Activated CD8-positive, alpha-beta memory T cell treated with anti-CD3 and anti-CD28 coated beads for 24 hours (primary cell): ENCODE measurements at regions not wholly inside any gene's neighbourhood (a gene's known extent, or its start where the extent isn't known, plus 50 kb on each side); places are given as distances from the start of the nearest gene placed in this dataset.

Experiments
- DNase-seq: peaks from one replicate; pipeline ENCODE4 v3.0.0-alpha.2; 2020

DNA sequence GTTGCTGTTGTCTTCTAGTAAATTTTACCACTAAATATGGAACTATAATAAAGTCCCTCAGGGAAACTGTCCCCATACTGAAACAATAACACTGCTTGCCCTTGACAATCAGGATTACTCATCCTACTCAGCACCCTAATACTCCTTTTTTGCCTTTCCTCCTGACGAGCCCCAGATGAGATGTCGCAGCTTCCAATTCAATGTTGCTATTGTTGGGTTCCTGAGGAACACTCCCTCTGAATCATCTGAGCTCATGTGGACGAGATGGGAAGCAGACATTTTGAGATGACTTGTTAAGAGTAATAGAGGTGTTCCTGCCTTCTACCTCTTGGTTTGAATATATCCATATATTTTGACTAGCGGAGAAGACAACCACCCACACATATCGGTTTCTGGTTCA, 187.8 kb upstream of the FAM98A start:
- no peak for DNase-seq

DNA sequence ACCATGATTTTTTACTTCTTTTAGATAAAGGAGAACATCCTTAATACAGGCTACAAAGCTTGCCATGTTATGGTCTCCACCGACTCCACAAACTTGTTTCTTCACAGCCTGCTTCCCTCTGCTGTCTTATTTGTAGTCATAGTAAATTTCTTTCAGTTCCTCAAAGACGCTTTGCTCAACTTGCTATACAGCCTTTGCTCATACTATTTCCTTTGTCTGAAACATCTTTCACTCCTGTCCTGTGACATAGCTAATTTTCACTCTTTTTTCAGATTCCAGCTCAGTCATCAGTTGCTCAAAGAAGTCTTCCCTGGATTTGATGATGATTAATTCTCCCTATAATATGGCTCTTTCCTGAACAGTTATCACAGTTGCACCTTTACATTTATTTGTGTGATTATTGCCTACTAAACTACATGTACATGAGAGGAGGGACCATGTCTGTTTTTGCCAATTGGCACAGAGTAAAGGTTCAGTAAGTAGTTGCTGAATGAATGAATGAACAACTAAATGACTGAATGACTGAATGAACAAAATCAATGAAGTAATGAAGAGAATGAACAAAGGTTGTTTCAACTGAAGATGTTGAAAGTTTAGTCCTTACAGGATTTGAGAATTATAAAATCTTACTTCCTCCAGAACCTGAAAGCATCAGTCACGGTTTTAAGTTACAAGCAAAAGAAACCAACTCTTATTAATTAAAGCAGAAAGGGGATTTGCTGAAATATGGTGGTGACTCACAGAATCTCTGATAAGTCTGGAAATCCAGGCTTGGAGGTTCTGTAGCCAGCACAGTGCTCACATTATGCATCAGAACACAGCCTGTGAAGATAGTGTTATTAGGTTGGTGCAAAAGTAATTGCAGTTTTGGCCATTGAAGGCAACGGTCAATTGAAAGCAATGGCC, 186.4 kb upstream of the FAM98A start:
- DNase-seq = no peak

DNA sequence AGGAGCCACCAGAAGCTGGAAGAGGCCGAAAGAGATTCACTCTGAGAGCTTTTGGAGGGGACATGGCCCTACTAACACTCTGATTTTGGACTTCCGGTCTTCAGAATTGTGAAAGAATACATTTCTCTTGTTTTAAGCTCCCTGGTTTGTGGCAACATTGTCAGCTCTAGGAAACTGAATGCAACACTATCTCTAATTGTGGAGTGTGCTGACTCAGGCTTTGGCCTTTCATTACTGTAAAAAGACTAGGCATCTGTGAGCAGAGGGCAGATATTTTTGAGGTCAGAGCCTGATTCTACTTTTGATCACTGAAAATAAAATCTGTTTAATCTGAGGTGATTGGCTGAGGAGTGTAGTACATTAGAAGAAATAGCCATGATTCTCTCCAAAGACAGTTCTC, 185.4 kb upstream of the FAM98A start:
- no peak for DNase-seq

DNA sequence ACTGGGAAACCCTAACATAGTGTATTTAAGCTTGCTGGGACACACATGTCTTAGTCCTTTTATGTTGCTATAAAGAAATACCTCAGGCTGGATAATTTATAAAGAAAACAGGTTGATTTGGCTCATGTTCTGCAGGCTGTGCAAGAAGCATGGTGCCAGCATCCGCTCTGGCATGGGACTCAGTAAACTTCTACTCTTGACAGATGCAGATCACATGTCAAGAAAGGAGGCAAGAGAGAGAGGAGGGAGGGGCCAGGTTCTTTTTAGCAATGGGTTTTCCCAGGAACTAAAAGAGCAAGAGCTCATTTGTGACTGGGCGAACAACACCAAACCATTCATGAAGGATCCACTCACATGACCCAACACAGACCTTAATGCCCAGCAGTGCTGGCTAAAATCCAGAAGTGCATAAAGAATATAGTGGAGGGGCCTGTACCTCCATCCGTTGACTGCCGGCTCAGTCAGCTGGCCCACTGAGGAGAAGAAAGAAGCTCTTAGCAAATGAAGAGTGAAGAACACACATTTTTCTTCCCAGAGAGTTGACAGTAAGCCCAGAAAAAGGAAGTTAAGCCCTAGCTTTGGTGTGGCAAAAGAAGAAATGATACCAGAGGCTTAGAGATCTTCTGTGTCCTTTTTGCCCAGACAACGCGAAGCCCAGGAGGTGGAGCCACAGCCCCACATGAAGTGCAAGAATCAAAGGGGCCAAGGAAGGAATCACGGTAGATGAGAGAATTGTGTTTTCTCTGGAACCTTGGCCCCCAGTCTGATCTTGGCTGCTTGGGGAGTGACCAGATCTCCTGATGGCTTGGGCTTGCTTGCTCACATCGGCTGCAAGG, 183.5 kb upstream of the FAM98A start:
- DNase-seq = no peak

DNA sequence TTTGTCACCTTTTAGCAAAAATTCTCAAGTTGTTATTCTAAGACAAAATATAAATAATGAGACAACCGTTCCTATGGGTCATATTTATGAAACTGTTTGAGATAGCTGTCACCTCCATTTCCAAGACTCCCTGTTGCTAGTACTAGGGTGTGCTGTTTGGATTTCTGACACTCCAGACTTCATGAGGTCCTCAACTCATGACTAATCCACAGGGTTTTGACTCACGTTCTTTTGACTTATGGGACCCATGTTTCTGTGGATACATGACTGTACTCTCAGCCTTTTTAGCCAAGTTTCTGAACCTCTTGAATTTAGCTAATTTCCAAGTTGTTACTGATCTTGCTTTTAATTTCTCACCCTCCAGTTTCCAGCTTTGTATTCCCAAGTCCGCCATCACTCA, 178.7 kb upstream of the FAM98A start:
- no peak for DNase-seq

DNA sequence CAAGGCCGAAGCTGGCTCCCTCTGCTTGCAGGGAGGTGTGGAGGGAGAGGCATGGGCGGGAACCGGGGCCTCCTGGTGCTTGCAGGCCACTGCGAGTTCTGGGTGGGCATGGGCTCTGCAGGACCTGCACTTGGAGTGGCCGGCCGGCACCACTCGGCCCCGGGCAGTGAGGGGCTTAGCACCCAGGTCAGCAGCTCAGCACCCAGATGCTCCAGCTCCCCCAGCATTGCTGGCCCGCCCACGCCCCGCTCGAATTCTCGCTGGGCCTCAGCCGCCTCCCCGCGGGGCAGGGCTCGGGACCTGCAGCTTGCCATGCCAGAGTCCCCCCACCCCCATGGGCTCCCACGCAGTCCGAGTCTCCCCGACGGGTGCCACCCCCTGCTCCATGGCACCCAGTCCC, 176.2 kb upstream of the FAM98A start:
- no peak for DNase-seq

DNA sequence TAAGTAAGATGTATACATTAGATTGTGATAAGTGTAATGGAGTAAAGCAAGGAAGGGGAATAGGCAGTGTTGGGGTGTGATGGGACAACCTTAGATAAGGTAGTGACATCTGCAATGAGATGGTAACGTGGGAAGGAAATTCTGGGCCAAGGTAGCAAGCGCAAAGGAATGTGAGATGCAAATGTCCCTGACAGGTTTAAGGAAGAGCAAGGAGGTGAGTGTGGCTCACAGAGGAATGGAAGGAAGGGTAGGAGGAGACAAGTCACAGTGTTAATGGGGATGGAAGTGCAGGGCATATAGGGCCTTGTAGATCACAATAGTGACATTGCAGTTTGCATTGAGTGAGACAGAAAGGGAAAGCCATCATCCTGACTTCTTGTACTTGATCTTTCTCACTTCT, 170.9 kb upstream of the FAM98A start:
- no peak for DNase-seq

DNA sequence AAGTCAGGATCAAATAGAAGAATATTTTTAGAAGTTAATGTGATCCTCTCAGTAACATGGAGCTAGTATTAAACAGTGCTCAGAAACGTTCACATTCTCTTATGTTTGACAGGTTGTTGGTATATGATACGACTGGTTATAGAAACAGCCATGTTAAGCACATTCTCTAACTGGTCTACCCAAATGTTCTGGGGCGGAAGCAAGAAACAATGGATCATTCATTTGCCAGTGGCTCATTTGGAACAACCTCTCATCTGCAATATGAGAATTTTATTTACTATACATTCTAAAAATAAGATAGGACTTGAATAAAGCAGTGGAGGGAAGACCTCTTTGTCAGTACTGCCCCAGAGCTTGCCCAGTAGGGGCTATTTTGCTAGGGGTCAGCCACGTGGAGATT, 167.1 kb upstream of the FAM98A start:
- DNase-seq = no peak

DNA sequence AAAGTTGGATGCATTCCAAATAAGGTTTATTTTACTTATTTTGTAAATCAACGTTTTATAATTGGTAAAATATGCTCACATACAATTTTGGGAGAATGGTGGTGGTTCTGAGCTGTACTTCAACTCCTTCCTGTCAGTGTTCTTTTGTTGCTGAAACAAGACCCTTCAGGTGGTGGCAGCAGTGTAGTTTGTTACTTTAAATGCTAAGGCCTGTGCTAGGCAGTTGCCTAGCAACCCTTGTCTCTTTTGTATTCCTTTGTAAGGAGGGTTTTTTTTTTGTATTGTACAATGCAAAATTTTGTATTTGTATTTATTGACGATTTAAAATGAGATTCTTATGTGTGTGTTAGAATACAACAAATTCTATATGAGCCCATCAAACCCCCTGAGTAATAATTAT, 166.0 kb upstream of the FAM98A start:
- DNase-seq = no peak

DNA sequence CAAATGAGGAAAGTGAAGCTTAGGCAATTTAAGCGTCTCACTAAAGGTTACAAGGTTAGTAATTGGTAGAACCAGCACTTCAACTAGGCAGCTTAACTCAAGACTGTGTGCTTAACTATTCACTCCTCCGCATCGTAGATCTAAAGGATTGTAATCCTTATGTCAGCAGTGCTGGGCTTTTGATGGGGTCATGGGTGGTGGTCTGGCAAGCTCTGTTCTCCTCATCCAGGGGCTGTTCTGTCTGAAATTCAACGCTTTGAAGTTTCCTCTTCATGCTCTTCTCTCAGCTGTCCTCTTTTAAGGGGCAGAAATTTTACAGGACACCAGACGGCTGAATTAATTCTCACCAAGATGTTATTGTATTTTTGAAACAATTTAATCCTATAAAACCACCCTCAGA, 165.5 kb upstream of the FAM98A start:
- no peak for DNase-seq

DNA sequence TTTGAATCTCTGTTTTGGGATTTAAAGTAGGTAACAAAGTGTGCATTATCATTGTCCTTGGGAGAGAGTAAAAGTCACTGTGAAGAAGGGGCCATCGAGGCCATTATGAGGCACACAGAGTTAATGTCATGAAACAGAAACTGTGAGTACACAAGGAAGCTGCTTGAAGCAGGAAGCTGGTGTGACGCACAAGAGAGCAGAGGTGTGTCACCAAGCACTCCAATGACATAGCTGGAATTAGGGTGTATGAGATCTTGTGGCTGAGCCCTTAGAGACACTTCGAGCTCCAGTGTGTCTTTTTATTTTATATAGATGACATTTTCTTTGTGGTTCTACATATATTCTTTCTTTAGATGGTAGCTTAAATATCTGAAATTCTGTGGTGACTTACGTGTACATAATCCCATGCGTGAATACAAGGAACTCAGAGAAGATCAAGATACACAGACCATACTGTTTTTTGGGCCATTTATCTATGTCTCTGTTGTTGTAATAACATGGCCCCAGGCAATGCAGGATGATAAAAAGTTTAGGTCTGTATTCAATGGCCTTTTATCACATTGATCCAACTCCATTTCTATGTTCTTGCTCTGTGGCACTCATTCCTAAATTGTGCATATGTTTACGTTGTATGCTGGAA, 164.7 kb upstream of the FAM98A start:
- DNase-seq = no peak

DNA sequence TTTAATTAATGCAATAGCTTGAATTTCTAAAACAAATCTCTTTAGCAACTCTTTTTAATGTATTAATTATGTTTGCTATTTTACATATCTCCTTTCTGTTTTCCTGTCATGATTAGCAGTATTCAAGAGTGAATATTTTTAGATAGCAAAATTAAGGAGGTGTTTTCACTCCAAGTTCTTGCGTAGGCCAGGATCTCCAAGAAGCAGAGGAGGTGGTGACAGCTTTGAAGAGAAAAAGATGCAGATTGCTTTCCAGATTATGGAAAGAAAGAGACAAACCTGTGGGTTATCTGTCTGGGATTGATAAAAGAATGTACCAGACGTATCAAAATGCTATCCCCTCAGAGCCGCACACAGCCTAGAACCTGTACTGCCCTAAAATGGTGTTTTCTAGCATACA, 163.5 kb upstream of the FAM98A start:
- no peak for DNase-seq

DNA sequence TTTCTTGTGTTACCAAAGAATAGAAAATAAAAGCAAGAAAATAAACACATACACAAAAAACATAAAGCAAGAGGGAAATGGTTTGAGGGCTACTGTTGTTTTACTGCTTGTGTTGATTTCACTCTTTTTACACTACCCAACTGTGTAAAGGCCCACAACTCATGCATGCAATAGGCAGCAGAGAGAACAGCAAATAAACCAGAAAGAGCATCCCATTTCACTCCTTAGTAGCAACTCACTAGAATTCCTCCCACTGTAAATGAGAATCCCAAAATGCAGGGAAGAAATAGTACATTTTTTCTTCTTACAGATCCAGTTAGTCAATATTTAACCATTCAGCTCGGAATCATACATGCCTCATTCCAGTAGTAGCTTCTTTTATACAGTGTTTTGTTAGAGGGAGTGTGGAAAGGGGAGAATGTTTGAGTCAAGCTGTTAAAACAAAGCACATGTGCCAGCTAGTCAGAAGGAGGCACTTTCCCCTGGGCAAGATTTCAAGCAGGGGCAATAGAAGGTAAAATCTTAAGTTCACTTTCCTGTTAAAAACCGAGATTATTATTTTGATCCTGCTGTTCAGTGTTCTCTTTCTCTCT, 147.2 kb upstream of the FAM98A start:
- no peak for DNase-seq

DNA sequence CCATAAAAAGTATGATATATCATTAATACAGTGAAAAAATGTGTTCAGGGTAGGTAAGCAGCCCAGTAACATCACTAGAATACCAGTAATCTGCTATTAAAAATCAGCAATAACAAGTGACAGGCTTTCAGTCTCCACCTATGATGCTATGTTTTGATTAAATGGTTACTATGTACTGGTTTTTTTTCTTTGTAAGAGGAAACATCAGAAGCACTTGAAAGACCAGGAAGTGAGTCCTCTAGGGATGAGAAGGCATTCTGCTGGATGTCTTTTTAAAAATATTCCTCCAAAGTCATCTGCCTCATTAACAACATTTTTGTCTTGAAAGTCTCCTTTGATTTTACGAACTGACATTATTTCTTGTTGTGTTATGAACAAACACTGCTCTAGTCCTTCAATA, 136.0 kb upstream of the FAM98A start:
- no peak for DNase-seq

DNA sequence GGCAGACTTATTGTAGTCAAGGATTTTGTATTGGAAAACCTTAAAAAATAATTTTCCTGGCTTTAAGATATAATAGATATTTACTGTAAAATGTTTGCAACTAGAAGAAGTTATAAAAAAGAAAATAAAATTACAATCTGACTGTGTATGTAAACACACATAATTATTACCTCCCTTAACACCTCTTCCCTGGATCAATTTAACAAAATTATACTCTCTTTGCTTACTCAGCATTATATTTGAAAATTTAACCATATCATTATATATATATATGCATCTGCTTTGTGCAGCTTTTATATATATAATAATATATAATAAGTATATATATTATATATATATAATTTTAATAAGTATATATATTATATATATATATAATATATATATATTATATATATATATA, 131.7 kb upstream of the FAM98A start:
- DNase-seq = no peak

DNA sequence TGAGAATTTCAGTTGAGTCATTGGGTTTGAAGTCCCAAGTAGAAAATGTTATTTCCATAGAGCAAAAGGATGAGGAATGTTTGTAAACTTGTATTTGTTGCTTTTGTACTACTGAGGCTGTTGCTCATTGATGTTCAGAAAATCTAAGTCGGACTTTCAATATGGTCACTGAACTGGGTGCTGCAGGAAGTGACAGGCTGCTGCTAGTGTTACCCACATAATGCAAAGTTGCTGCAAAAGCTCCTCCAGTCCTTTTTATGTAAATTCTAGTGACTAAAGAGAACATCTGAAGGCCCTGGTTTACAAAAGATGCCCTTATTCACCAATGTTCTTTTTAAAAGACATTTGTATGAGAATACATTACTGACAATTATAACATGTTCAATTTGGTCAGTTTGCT, 131.1 kb upstream of the FAM98A start:
- no peak for DNase-seq

DNA sequence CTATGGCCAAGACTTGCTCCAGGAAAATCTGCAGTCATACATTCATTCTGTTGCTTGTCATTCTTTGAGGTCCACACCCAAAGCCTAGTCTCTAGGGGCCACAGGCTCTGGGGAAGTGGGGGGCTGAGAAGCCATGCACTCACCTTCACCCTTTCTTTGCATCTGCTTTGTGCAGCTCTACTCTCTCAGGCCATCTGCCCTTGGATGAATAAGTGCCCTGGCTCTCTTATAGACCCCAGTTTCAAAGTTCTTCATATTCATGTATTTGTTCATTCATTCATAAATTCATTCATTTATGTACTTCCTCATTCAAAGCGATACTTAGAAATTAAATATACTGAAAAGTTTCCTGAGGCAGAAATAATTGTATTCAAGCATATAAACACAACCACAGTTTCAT, 130.3 kb upstream of the FAM98A start:
- no peak for DNase-seq

DNA sequence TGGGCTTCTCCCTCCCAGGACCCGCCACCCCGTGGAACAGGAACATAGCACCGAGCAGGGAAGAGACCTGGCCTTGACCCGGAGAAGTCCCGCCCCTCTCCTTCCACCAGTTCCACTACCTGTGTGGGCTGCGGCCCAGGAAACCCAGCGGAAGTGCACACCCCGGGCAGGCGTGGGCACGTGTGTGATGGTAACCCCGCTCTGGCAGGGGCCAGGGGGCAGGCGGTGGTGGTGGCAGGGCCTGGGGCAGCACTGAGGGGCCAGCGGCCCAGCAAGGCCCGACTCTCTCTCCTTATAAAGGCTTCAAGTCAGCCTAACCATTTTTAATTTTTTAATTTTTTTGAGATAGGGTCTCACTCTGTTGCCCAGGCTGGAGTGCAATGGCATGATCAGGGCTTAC, 129.0 kb upstream of the FAM98A start:
- DNase-seq = no peak

DNA sequence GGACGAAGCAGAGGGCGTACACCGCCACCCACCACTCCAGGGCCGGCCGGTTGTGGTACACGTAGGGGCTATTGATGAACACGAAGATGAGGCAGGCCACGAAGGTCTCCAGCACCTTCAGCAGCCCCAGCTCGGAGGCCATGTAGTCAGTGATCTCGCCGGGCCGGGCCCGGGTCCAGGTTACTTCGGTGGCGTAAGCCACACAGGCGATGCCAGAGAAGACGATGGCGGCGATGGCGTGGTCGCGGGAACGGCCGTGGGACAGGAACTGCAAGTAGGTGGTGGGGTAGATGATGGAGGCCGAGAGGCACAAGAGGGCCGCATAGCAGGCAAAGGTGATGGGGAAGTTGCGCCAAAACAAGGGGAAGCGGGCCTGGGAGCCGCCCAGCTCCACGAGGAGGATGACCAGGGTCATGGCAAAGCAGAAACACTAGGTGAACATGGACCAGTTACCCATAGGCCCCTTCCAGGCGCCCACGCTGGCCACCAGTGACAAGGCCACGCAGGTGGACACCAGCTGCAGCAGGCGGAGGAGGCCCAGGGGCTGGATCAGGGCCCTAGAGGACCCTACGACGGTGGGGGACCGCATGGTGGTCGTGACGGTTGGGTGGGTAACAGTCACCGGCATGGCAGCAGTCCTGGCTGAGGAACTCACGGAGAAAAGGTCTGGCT, 128.4 kb upstream of the FAM98A start:
- no peak for DNase-seq

DNA sequence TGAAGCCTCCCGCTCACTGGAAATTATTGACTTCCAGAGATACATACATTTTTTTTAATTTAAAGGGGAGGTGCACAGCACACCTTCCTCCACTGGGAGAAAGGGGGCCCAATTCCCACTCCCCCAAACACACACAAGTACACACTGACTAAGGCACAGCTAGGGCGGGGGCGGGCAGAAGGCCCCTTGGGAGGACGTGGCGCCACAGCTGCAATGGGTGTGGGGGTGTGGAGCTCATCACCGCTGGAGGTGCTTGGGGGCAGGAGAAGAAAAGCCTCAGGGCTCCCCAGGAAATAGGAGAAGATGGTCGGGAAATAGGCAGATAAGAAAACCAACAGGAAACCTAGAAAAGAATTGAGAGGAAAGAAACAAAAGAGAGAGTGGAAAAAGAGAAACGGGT, 127.3 kb upstream of the FAM98A start:
- no peak for DNase-seq

DNA sequence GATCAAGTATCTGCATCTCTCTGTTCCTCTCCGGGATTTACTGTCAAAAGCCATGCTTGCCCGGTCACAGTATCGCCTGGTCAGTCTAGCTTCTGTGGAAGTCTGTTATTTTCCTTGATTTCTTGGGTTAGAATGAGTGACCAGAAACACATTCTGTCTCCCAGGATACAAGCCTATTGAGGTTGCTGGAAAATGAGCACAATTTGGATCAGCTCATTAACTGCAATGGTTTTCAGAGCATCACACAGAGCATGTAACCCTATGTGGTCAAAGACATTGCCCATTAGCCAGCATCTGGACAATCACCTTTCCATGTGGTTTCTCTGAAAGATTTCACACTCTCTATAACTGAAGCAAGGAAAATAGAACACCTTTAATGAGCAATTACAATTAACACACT, 124.2 kb upstream of the FAM98A start:
- DNase-seq = no peak

DNA sequence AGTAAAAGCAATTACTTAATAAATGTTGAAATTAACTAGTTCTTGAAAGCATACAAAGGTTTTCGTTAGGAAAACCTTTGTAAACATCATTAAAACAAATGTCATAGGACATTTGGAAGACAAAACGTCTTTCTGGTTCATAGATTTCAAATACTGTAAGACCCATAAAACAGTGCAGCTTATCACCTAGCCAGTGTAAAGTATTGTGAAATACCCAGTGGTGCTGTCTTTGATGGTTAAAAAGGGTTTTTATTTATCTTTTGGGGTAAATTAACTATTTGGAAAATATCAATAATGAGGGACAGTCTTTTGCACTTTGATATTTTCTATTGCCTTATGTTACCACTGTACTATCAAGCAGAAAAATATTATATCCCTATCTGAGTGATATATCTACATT, 120.0 kb upstream of the FAM98A start:
- DNase-seq = no peak

DNA sequence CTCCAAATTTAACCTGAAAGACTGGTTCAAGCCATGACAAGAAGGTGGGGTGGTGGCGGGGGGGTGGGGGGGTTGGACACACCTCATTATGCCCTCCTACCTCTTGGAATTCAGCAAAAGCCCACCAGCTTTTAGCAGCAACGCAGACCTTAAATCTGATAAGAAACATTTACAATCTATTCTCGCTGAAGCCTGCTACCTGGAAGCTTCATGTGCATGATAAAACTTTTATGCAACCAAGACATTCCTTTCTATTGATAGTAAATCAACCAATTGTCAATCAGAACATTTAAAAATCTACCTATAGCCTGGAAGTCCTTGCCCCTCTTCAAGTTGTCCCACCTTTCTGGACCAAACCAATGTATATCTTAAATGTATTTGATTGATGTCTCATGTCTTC, 113.6 kb upstream of the FAM98A start:
- no peak for DNase-seq
